ENCODE measurements at regions not wholly inside any gene's neighbourhood (a gene's known extent, or its start where the extent isn't known, plus 50 kb on each side); places are given as distances from the start of the nearest gene placed in this dataset.

GRCh38 chr7:118511146-118511545 lies 286.6 kb downstream of the ANKRD7 start:
- Histone ChIP-seq H3K4me1 (ENCODE audit: control insufficient read depth, insufficient read depth, low read length) (no peaks in the 10 kb centered on the region), H3K4me2 (ENCODE audit: low read depth, low read length) (no peak overlapping the region), H3K4ac (ENCODE audit: low read depth, low read length) (no peak overlapping the region), H2BK5ac (ENCODE audit: low read depth, low read length, poor library complexity, severe bottlenecking) (no peak overlapping the region), H3K27ac (ENCODE audit: insufficient read depth, low read length) (no peak overlapping the region), H4K5ac (ENCODE audit: low read depth, low read length) (no peak overlapping the region), H3K79me1 (ENCODE audit: low read depth in 1 of 2, low read length in 2 of 2) (no peaks in the 10 kb centered on the region), H2BK20ac (ENCODE audit: low read depth, low read length) (no peak overlapping the region), H3K14ac (replicated peaks; ENCODE audit: low read depth, low read length) (no peak overlapping the region), H3K18ac (ENCODE audit: low read depth, low read length) (no peak overlapping the region), H2BK15ac (ENCODE audit: low read depth, low read length) (no peak overlapping the region), H3K27me3 (ENCODE audit: control insufficient read depth, insufficient read depth, low read length) (no peaks in the 10 kb centered on the region), H2BK120ac (ENCODE audit: low read depth, low read length) (no peak overlapping the region), H2AK9ac (replicated peaks; ENCODE audit: low read depth, low read length, poor library complexity) (no peak overlapping the region), H3K23ac (ENCODE audit: low read depth, low read length) (no peak overlapping the region), H4K20me1 (ENCODE audit: insufficient read depth, low read length) (no peaks in the 10 kb centered on the region), H3K4me3 (ENCODE audit: insufficient read depth, low read depth, low read length) (no peak overlapping the region), H2AK5ac (ENCODE audit: low read depth, low read length) (no peak overlapping the region), H3K56ac (ENCODE audit: extremely low read depth, insufficient read depth, low read length) (no peak overlapping the region), H4K8ac (ENCODE audit: low read depth in 2 of 2, low read length in 2 of 2) (no peak overlapping the region), H2AFZ (replicated peaks; ENCODE audit: low read length, poor library complexity) (no peak overlapping the region), H3K36me3 (ENCODE audit: control insufficient read depth, insufficient read depth, low read length) (no peaks in the 10 kb centered on the region), H3K9ac (ENCODE audit: low read depth, low read length) (no peak overlapping the region), H4K91ac (ENCODE audit: insufficient read depth, low read depth, low read length) (no peak overlapping the region), H3K9me3 (ENCODE audit: control insufficient read depth, insufficient read depth, low read length) (no peaks in the 10 kb centered on the region), H3K9me1 (ENCODE audit: insufficient read depth, low read length) (no peaks in the 10 kb centered on the region)
- ATAC-seq (ENCODE audit: low read depth) (no peak), DNase-seq (no peak)
- in situ Hi-C loops (cut with MboI; ENCODE audit: low sequenced_read_pairs) (no loop called here), dilution Hi-C loops (cut with HindIII; ENCODE audit: low sequenced_read_pairs, unreplicated experiment) (no loop called here), intact Hi-C loops (cut with micrococcal nuclease) (no loop called here)
- ChIA-PET CTCF (no interaction called here), POLR2A (ENCODE audit: unreplicated experiment) (no interaction called here)
- WGBS, 2 experiments (ENCODE audit: extremely low coverage in 2 of 2, insufficient read length in 1 of 2) = no CpG with 5 or more reads among the region's 2 CpGs
- BruUV-seq (replicated peaks) = no TSS peak
- no peak for TF ChIP-seq USF2 (IDR thresholded peaks at IDR 0.05; ENCODE audit: low read depth, low read length)
- no peak for TF ChIP-seq CEBPB (IDR thresholded peaks at IDR 0.05; ENCODE audit: low read depth, low read length)
- TF ChIP-seq FOS (IDR thresholded peaks at IDR 0.05; ENCODE audit: low read depth, low read length) = no peak
- no peak for TF ChIP-seq RFX5 (IDR thresholded peaks at IDR 0.05; ENCODE audit: low read depth, low read length)
- TF ChIP-seq NFE2L2 (IDR thresholded peaks at IDR 0.05; ENCODE audit: low read depth, low read length) = no peak
- TF ChIP-seq POLR2A (IDR thresholded peaks at IDR 0.05; ENCODE audit: low read depth, low read length) = no peak
- TF ChIP-seq CTCF (conservative IDR thresholded peaks at IDR 0.05; ENCODE audit: low read depth, low read length) = no peak
- TF ChIP-seq MXI1 (IDR thresholded peaks at IDR 0.05; ENCODE audit: borderline replicate concordance, low read depth, low read length) = no peak
- no peak for TF ChIP-seq ELK1 (IDR thresholded peaks at IDR 0.05; ENCODE audit: borderline replicate concordance, low read depth, low read length)
- TF ChIP-seq SMC3 (IDR thresholded peaks at IDR 0.05; ENCODE audit: low read depth, low read length) = no peak
- no peak for TF ChIP-seq CHD1 (IDR thresholded peaks at IDR 0.05; ENCODE audit: low read depth, low read length)

Data from IMR-90 (cell line).